SK-N-SH treated with all-trans-retinoic acid at 6 μM for 48 hours (cell line): ENCODE measurements at regions not wholly inside any gene's neighbourhood (a gene's known extent, or its start where the extent isn't known, plus 50 kb on each side); places are given as distances from the start of the nearest gene placed in this dataset.

Experiments used
- TCF4 ChIP-seq: fragments of 250-450 bp; sonication (Bioruptor Pico); IDR thresholded peaks from 2 replicates; pipeline ENCODE4 v1.8.0; 2021; ENCODE audit warnings: mild to moderate bottlenecking, moderate library complexity, borderline replicate concordance
- ZC3H10 ChIP-seq: fragments of 250-450 bp; sonication (Bioruptor Pico); IDR thresholded peaks from 2 replicates; pipeline ENCODE4 v1.5.1; 2021; ENCODE audit warnings: mild to moderate bottlenecking, moderate library complexity
- ZFP3 ChIP-seq: fragments of 250-450 bp; sonication (Bioruptor Pico); IDR thresholded peaks from 2 replicates; pipeline ENCODE4 v1.5.0; 2020; ENCODE audit warnings: mild to moderate bottlenecking, moderate library complexity

DNA sequence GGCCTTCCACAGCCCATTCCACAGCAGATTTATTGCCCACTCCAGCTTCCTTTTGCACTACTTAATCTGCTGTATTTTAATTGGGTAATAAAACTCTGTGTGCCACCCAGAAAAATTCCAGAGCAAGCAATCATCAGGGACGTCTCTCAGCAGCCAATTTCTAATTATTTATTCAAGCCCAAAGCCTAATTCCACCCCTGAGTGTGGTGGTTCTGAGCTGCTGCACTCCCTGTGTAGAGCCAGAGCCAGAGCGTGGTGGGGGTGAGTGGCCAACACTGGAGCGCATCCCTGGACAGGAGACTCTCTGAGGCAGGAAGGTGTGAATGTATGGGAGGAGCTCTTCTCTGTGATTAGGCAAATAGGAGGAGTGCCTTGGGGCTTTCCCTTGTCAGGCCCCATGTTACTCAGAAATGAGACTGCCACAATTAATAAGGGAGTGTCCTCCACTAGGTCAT is 66.1 kb downstream of the CD24 start:
- TF ChIP-seq ZC3H10, result no peak
- no peak for TF ChIP-seq TCF4 (CRISPR knock-in tag)
- no peak for TF ChIP-seq ZFP3 (CRISPR knock-in tag)
